ENCODE measurements at regions not wholly inside any gene's neighbourhood (a gene's known extent, or its start where the extent isn't known, plus 50 kb on each side); places are given as distances from the start of the nearest gene placed in this dataset.
A peak's percentile ranks its signal among the peaks of the same experiment; 100 is the strongest.
"Not testable (repeated sequence)": the region's sequence is repeated elsewhere in the genome, so short reads cannot be mapped to it uniquely, and the experiment has no call there.

- not testable (repeated sequence) for H3K4me3 Mint-ChIP-seq, DNase-seq, H3K27me3 Mint-ChIP-seq, ATAC-seq, H3K9me3 Mint-ChIP-seq
- peaks cover 46% of the 10 kb centered on the region for H3K4me1 Mint-ChIP-seq
- H3K27ac Mint-ChIP-seq, result peak overlapping the region in 1 of 2 donors; percentile 74
These were observed 162.8 kb upstream of the SERTAD2 start for GRCh38 chr2:64816526-64816925.

- no peaks in the 10 kb centered on the region for H3K27me3 Mint-ChIP-seq
- H3K4me1 Mint-ChIP-seq, result peaks cover 37% of the 10 kb centered on the region
- no peak overlapping the region for H3K4me3 Mint-ChIP-seq
- peaks cover 0 to 4% of the 10 kb centered on the region in 2 donors for H3K9me3 Mint-ChIP-seq
- no peak overlapping the region for H3K27ac Mint-ChIP-seq
- DNase-seq (no peak), ATAC-seq (no peak)
These were observed 163.7 kb upstream of the SERTAD2 start for GRCh38 chr2:64817453-64817852.

GRCh38 chr2:64818664-64819060 lies 164.9 kb upstream of the SERTAD2 start:
- peak overlapping the region; percentile 49 to 52 for H3K27ac Mint-ChIP-seq
- peaks cover 37% of the 10 kb centered on the region for H3K4me1 Mint-ChIP-seq

GRCh38 chr2:64819361-64819760 lies 165.6 kb upstream of the SERTAD2 start:
- Mint-ChIP-seq H3K9me3 (peaks cover 0 to 7% of the 10 kb centered on the region in 2 donors), H3K27ac (peak overlapping the region; percentile 95 to 96), H3K4me1 (peaks cover 37% of the 10 kb centered on the region), H3K27me3 (no peaks in the 10 kb centered on the region), H3K4me3 (peak overlapping the region; percentile 59 to 70)
- DNase-seq (no peak), ATAC-seq (no peak)

More at GRCh38 chr2:64818664-64819060, 164.9 kb upstream of the SERTAD2 start:
- H3K9me3 Mint-ChIP-seq, result peaks cover 0 to 7% of the 10 kb centered on the region in 2 donors
- peak overlapping the region in 1 of 2 donors; percentile 11 for H3K4me3 Mint-ChIP-seq
- DNase-seq, result no peak
- no peaks in the 10 kb centered on the region for H3K27me3 Mint-ChIP-seq
- no peak for ATAC-seq

GRCh38 chr2:64819774-64820688 lies 166.3 kb upstream of the SERTAD2 start:
- Mint-ChIP-seq H3K27ac (peak overlapping the region; percentile 95 to 96), H3K4me3 (peak overlapping the region; percentile 52 to 70), H3K4me1 (peaks cover 37% of the 10 kb centered on the region), H3K27me3 (no peaks in the 10 kb centered on the region), H3K9me3 (peaks cover 0 to 7% of the 10 kb centered on the region in 2 donors)
- ATAC-seq, result peak; percentile 96
- DNase-seq, result peak; percentile 26 to 51

- peak overlapping the region in 1 of 2 donors; percentile 12 for H3K27ac Mint-ChIP-seq
- DNase-seq (no peak), ATAC-seq (no peak)
- no peaks in the 10 kb centered on the region for H3K27me3 Mint-ChIP-seq
- no peak overlapping the region for H3K4me3 Mint-ChIP-seq
- H3K9me3 Mint-ChIP-seq, result peaks cover 0 to 7% of the 10 kb centered on the region in 2 donors
- peaks cover 29% of the 10 kb centered on the region for H3K4me1 Mint-ChIP-seq
These were observed 167.2 kb upstream of the SERTAD2 start for GRCh38 chr2:64820901-64821300.

- peaks cover 16% of the 10 kb centered on the region for H3K4me1 Mint-ChIP-seq
- no peak for ATAC-seq
- no peak overlapping the region for H3K4me3 Mint-ChIP-seq
- peaks cover 3 to 10% of the 10 kb centered on the region in 2 donors for H3K9me3 Mint-ChIP-seq
- H3K27me3 Mint-ChIP-seq, result no peaks in the 10 kb centered on the region
- DNase-seq, result no peak
- H3K27ac Mint-ChIP-seq, result no peak overlapping the region
These were observed 165.4 kb upstream of the SLC1A4 start for GRCh38 chr2:64823794-64824193.

GRCh38 chr2:64825831-64826491 lies 163.2 kb upstream of the SLC1A4 start:
- ATAC-seq (no peak), DNase-seq (no peak)
- peaks cover 7 to 13% of the 10 kb centered on the region in 2 donors for H3K9me3 Mint-ChIP-seq
- no peaks in the 10 kb centered on the region for H3K27me3 Mint-ChIP-seq
- H3K4me1 Mint-ChIP-seq, result peaks cover 1% of the 10 kb centered on the region
- no peak overlapping the region for H3K27ac Mint-ChIP-seq
- H3K4me3 Mint-ChIP-seq, result no peak overlapping the region

- Mint-ChIP-seq H3K4me3 (no peak overlapping the region), H3K27ac (no peak overlapping the region), H3K9me3 (peaks cover 7 to 13% of the 10 kb centered on the region in 2 donors), H3K4me1 (peaks cover 9% of the 10 kb centered on the region), H3K27me3 (no peaks in the 10 kb centered on the region)
- ATAC-seq (no peak), DNase-seq (no peak)
These were observed 162.5 kb upstream of the SLC1A4 start for GRCh38 chr2:64826703-64827102.

GRCh38 chr2:64828261-64828660 lies 160.9 kb upstream of the SLC1A4 start:
- Mint-ChIP-seq H3K4me3 (no peak overlapping the region), H3K27me3 (peaks cover 3% of the 10 kb centered on the region), H3K9me3 (peaks cover 6 to 7% of the 10 kb centered on the region in 2 donors), H3K27ac (no peak overlapping the region), H3K4me1 (peaks cover 9% of the 10 kb centered on the region)
- ATAC-seq (no peak), DNase-seq (no peak)

- Mint-ChIP-seq H3K4me3 (no peak overlapping the region), H3K9me3 (peaks cover 6 to 7% of the 10 kb centered on the region in 2 donors), H3K4me1 (peaks cover 9% of the 10 kb centered on the region), H3K27ac (no peak overlapping the region), H3K27me3 (peaks cover 10% of the 10 kb centered on the region)
- no peak for DNase-seq
- ATAC-seq, result no peak
These were observed 159.7 kb upstream of the SLC1A4 start for GRCh38 chr2:64829525-64829924.

GRCh38 chr2:64831134-64831976 lies 157.8 kb upstream of the SLC1A4 start:
- peaks cover 9% of the 10 kb centered on the region for H3K4me1 Mint-ChIP-seq
- peaks cover 10% of the 10 kb centered on the region for H3K27me3 Mint-ChIP-seq
- H3K9me3 Mint-ChIP-seq, result peaks cover 6 to 7% of the 10 kb centered on the region in 2 donors
- peak; percentile 94 for ATAC-seq
- peak; percentile 78 to 83 for DNase-seq
- H3K27ac Mint-ChIP-seq, result peak overlapping the region; percentile 54 to 81
- peak overlapping the region; percentile 23 to 48 for H3K4me3 Mint-ChIP-seq

- Mint-ChIP-seq H3K4me1 (peaks cover 12% of the 10 kb centered on the region), H3K9me3 (peaks cover 6 to 7% of the 10 kb centered on the region in 2 donors), H3K4me3 (no peak overlapping the region), H3K27me3 (peaks cover 10% of the 10 kb centered on the region), H3K27ac (no peak overlapping the region)
- DNase-seq, result no peak
- no peak for ATAC-seq
These were observed 157.2 kb upstream of the SLC1A4 start for GRCh38 chr2:64831977-64832328.

GRCh38 chr2:64832936-64833335 lies 156.3 kb upstream of the SLC1A4 start:
- Mint-ChIP-seq H3K27ac (no peak overlapping the region), H3K4me3 (no peak overlapping the region), H3K27me3 (peaks cover 10% of the 10 kb centered on the region), H3K4me1 (peaks cover 16% of the 10 kb centered on the region), H3K9me3 (peaks cover 6 to 7% of the 10 kb centered on the region in 2 donors)
- no peak for DNase-seq
- no peak for ATAC-seq

- peaks cover 10% of the 10 kb centered on the region for H3K27me3 Mint-ChIP-seq
- no peak overlapping the region for H3K27ac Mint-ChIP-seq
These were observed 152.6 kb upstream of the SLC1A4 start for GRCh38 chr2:64836566-64836965.

More at GRCh38 chr2:64836566-64836965, 152.6 kb upstream of the SLC1A4 start:
- H3K9me3 Mint-ChIP-seq, result no peaks in the 10 kb centered on the region
- H3K4me3 Mint-ChIP-seq, result no peak overlapping the region
- H3K4me1 Mint-ChIP-seq, result peaks cover 15% of the 10 kb centered on the region
- ATAC-seq, result no peak
- no peak for DNase-seq
